IMR-90 (cell line): ENCODE measurements at regions not wholly inside any gene's neighbourhood (a gene's known extent, or its start where the extent isn't known, plus 50 kb on each side); places are given as distances from the start of the nearest gene placed in this dataset.
A peak's percentile ranks its signal among the peaks of the same experiment; 100 is the strongest.

Experiments
- ATAC-seq: fragments of 200-7000 bp; cut with Tn5 transposase; 2 replicates; pipeline ENCODE4 v1.9.1; 2020; ENCODE audit warnings: low read depth, mild to moderate bottlenecking, moderate library complexity
- BruUV-seq: library from RNA; stranded (reverse); fragments of 400-500 nt; replicated peaks from 2 replicates; lab custom pipeline; 2021; lab: Mats Ljungman, UMichigan
- CTCF ChIA-PET: fragments of 300-600 bp; formaldehyde crosslinking; extraction: SDS; loops from one replicate; lab custom pipeline; 2021; ENCODE audit warnings: antibody characterized with exemption; lab: Yijun Ruan, JAX
- POLR2A ChIA-PET: fragments of 300-600 bp; sonication (Branson Sonifier 250); formaldehyde crosslinking; loops from one replicate; lab custom pipeline; 2022; ENCODE audit warnings: antibody characterized with exemption; ENCODE audit not compliant: unreplicated experiment; lab: Charles Lee
- DNase-seq: peaks from one replicate; pipeline ENCODE4 v3.0.0; 2013
- H2AFZ ChIP-seq: replicated peaks from 2 replicates; pipeline ENCODE3; 2013; ENCODE audit warnings: low read length, mild to moderate bottlenecking; ENCODE audit not compliant: poor library complexity
- H2AK5ac ChIP-seq: 2 replicates; pipeline ENCODE4 v1.6.1; 2013; ENCODE audit warnings: low read depth, low read length, inconsistent platforms
- H2AK9ac ChIP-seq: replicated peaks from 2 replicates; pipeline ENCODE3; 2013; ENCODE audit warnings: mild to moderate bottlenecking, low read depth, low read length, moderate library complexity; ENCODE audit not compliant: poor library complexity
- H2BK120ac ChIP-seq: 2 replicates; pipeline ENCODE4 v1.6.1; 2013; ENCODE audit warnings: low read depth, low read length, inconsistent platforms
- H2BK15ac ChIP-seq: 3 replicates; pipeline ENCODE4 v1.6.1; 2013; ENCODE audit warnings: low read depth, low read length, inconsistent platforms
- H2BK20ac ChIP-seq: 2 replicates; pipeline ENCODE4 v1.6.1; 2013; ENCODE audit warnings: low read depth, mild to moderate bottlenecking, inconsistent platforms, low read length, moderate library complexity
- H2BK5ac ChIP-seq: 2 replicates; pipeline ENCODE4 v1.6.1; 2013; ENCODE audit warnings: mild to moderate bottlenecking, low read depth, low read length, inconsistent platforms; ENCODE audit not compliant: poor library complexity, severe bottlenecking
- H3K14ac ChIP-seq: replicated peaks from 2 replicates; pipeline ENCODE4 v1.6.1; 2013; ENCODE audit warnings: low read depth, low read length, inconsistent platforms
- H3K18ac ChIP-seq: 2 replicates; pipeline ENCODE4 v1.6.1; 2013; ENCODE audit warnings: low read depth, low read length, control low read depth
- H3K23ac ChIP-seq: 2 replicates; pipeline ENCODE4 v1.6.1; 2013; ENCODE audit warnings: low read depth, low read length, inconsistent platforms
- H3K27ac ChIP-seq: 2 replicates; pipeline ENCODE4 v1.5.1; 2013; ENCODE audit warnings: mild to moderate bottlenecking, control low read depth, low read length; ENCODE audit not compliant: insufficient read depth
- H3K27me3 ChIP-seq: 2 replicates; pipeline ENCODE4 v1.6.1; 2013; ENCODE audit warnings: low read length; ENCODE audit not compliant: control insufficient read depth, insufficient read depth
- H3K36me3 ChIP-seq: 2 replicates; pipeline ENCODE4 v1.6.1; 2013; ENCODE audit warnings: low read length, mixed read lengths; ENCODE audit not compliant: control insufficient read depth, insufficient read depth
- H3K4ac ChIP-seq: 2 replicates; pipeline ENCODE4 v1.6.1; 2013; ENCODE audit warnings: low read depth, low read length, inconsistent platforms
- H3K4me1 ChIP-seq: 2 replicates; pipeline ENCODE4 v1.6.1; 2013; ENCODE audit warnings: low read length, mixed read lengths; ENCODE audit not compliant: control insufficient read depth, insufficient read depth
- H3K4me2 ChIP-seq: 2 replicates; pipeline ENCODE4 v1.6.1; 2013; ENCODE audit warnings: low read depth, mild to moderate bottlenecking, control low read depth, low read length, moderate library complexity
- H3K4me3 ChIP-seq: 2 replicates; pipeline ENCODE4 v1.5.1; 2013; ENCODE audit warnings: low read depth, mild to moderate bottlenecking, control low read depth, low read length, moderate library complexity; ENCODE audit not compliant: insufficient read depth
- H3K56ac ChIP-seq: 2 replicates; pipeline ENCODE4 v1.6.1; 2013; ENCODE audit warnings: low read length, inconsistent platforms; ENCODE audit not compliant: insufficient read depth; ENCODE audit errors: extremely low read depth
- H3K79me1 ChIP-seq, 2 experiments: 2 replicates each; pipeline ENCODE4 v1.6.1; 2013; ENCODE audit warnings: low read length in 2 of 2, inconsistent platforms in 1 of 2, low read depth in 1 of 2
- H3K9ac ChIP-seq: 2 replicates; pipeline ENCODE4 v1.6.1; 2013; ENCODE audit warnings: low read depth, low read length, control low read depth
- H3K9me1 ChIP-seq: 2 replicates; pipeline ENCODE4 v1.6.1; 2013; ENCODE audit warnings: low read length, inconsistent platforms; ENCODE audit not compliant: insufficient read depth
- H3K9me3 ChIP-seq: 2 replicates; pipeline ENCODE4 v1.6.1; 2013; ENCODE audit warnings: low read length; ENCODE audit not compliant: control insufficient read depth, insufficient read depth
- H4K20me1 ChIP-seq: 2 replicates; pipeline ENCODE4 v1.6.1; 2013; ENCODE audit warnings: low read length, inconsistent platforms; ENCODE audit not compliant: insufficient read depth
- H4K5ac ChIP-seq: 2 replicates; pipeline ENCODE4 v1.6.1; 2013; ENCODE audit warnings: mild to moderate bottlenecking, low read depth, low read length, control low read depth
- H4K8ac ChIP-seq, 2 experiments: 2 replicates each; pipeline ENCODE4 v1.6.1; 2013; ENCODE audit warnings: low read depth in 2 of 2, low read length in 2 of 2, control low read depth in 1 of 2, inconsistent platforms in 1 of 2
- H4K91ac ChIP-seq: 2 replicates; pipeline ENCODE4 v1.6.1; 2013; ENCODE audit warnings: low read depth, low read length, inconsistent platforms; ENCODE audit not compliant: insufficient read depth
- BHLHE40 ChIP-seq: fragments of 150-350 bp; IDR thresholded peaks from 2 replicates; pipeline ENCODE4 v1.6.1; 2016; ENCODE audit warnings: mild to moderate bottlenecking, low read depth, low read length
- CEBPB ChIP-seq: IDR thresholded peaks from 2 replicates; pipeline ENCODE4 v1.6.1; 2012; ENCODE audit warnings: low read depth, low read length, improper control_type of control experiment
- CHD1 ChIP-seq: IDR thresholded peaks from 2 replicates; pipeline ENCODE4 v1.6.1; 2012; ENCODE audit warnings: low read depth, low read length, improper control_type of control experiment
- CTCF ChIP-seq: conservative IDR thresholded peaks from 2 replicates; pipeline ENCODE4 v1.5.1; 2012; ENCODE audit warnings: mild to moderate bottlenecking, low read depth, low read length, improper control_type of control experiment
- ELK1 ChIP-seq: fragments of 150-350 bp; IDR thresholded peaks from 2 replicates; pipeline ENCODE4 v1.6.1; 2016; ENCODE audit warnings: low read depth, mild to moderate bottlenecking, low read length, moderate library complexity, borderline replicate concordance
- FOS ChIP-seq: fragments of 150-350 bp; IDR thresholded peaks from 2 replicates; pipeline ENCODE4 v1.6.1; 2016; ENCODE audit warnings: low read depth, low read length
- MAFK ChIP-seq: IDR thresholded peaks from 2 replicates; pipeline ENCODE4 v1.6.1; 2012; ENCODE audit warnings: low read depth, low read length, improper control_type of control experiment
- MAZ ChIP-seq: IDR thresholded peaks from 2 replicates; pipeline ENCODE4 v1.6.1; 2012; ENCODE audit warnings: low read depth, mild to moderate bottlenecking, low read length, improper control_type of control experiment, moderate library complexity, borderline replicate concordance
- MXI1 ChIP-seq: IDR thresholded peaks from 2 replicates; pipeline ENCODE4 v1.6.1; 2012; ENCODE audit warnings: low read depth, mild to moderate bottlenecking, low read length, moderate library complexity, borderline replicate concordance
- NFE2L2 ChIP-seq: fragments of 150-350 bp; IDR thresholded peaks from 2 replicates; pipeline ENCODE4 v1.6.1; 2016; ENCODE audit warnings: low read depth, mild to moderate bottlenecking, low read length
- POLR2A ChIP-seq: IDR thresholded peaks from 2 replicates; pipeline ENCODE4 v1.6.1; 2012; ENCODE audit warnings: mild to moderate bottlenecking, low read depth, low read length
- RAD21 ChIP-seq: IDR thresholded peaks from 2 replicates; pipeline ENCODE4 v1.6.1; 2012; ENCODE audit warnings: low read length, improper control_type of control experiment
- RCOR1 ChIP-seq: IDR thresholded peaks from 2 replicates; pipeline ENCODE4 v1.6.1; 2012; ENCODE audit warnings: mild to moderate bottlenecking, low read length, improper control_type of control experiment; ENCODE audit not compliant: insufficient replicate concordance
- RFX5 ChIP-seq: IDR thresholded peaks from 2 replicates; pipeline ENCODE4 v1.8.0; 2012; ENCODE audit warnings: low read depth, mild to moderate bottlenecking, low read length, moderate library complexity
- USF2 ChIP-seq: fragments of 150-350 bp; IDR thresholded peaks from 2 replicates; pipeline ENCODE4 v1.6.1; 2017; ENCODE audit warnings: mild to moderate bottlenecking, antibody characterized with exemption, low read length, low read depth
- WGBS, 2 experiments: methylation state at CpG; one replicate each; pipeline versions ENCODE4 v1.1.5 to v1.1.7; 2013; ENCODE audit warnings: missing lambda C conversion rate in 2 of 2; ENCODE audit not compliant: insufficient read length in 1 of 2; ENCODE audit errors: extremely low coverage in 2 of 2; 5-methylcytosine and 5-hydroxymethylcytosine counted together
- dilution Hi-C: fragments of 300-500 bp; cut with HindIII; formaldehyde crosslinking; loops from one replicate; pipeline ENCODE4 v1.14.3; 2018; ENCODE audit warnings: low sequenced_read_pairs; ENCODE audit not compliant: unreplicated experiment
- in situ Hi-C: fragments of 300-500 bp; cut with MboI; formaldehyde crosslinking; loops from 3 replicates; pipeline ENCODE4 v1.14.3; 2019; ENCODE audit warnings: low sequenced_read_pairs, inconsistent platforms, mixed read lengths
- intact Hi-C: fragments of 100-400 bp; cut with micrococcal nuclease; formaldehyde crosslinking; loops from 2 replicates; pipeline ENCODE4 v1.10.0; 2022

GRCh38 chr2:217706513-217706912 is 296.3 kb downstream of the TNS1 start:
- no CpG with 5 or more reads among the region's 2 CpGs for WGBS, 2 experiments
- peak overlapping the region; percentile 53 for H3K18ac ChIP-seq

More at GRCh38 chr2:217706513-217706912, 296.3 kb downstream of the TNS1 start:
- dilution Hi-C loops = no loop called here
- no peak overlapping the region for H3K23ac ChIP-seq
- H4K20me1 ChIP-seq = no peaks in the 10 kb centered on the region
- no peaks in the 10 kb centered on the region for H3K9me3 ChIP-seq
- 0 out of 2 replicates have a peak overlapping the region, but pooled peaks have one; percentile 41 for H3K14ac ChIP-seq
- H3K4me1 ChIP-seq = peaks cover 27% of the 10 kb centered on the region
- H3K79me1 ChIP-seq = no peaks in the 10 kb centered on the region
- no peak overlapping the region for H3K4me3 ChIP-seq
- H2BK15ac ChIP-seq = peak overlapping the region; percentile 59; the same call in 1 of the 3 replicates
- H3K9me1 ChIP-seq = peaks cover 16% of the 10 kb centered on the region
- no peaks in the 10 kb centered on the region for H3K27me3 ChIP-seq
- CTCF ChIA-PET = interaction anchor here (1.1 kb wide), 1 partner anchor 53 kb away, joined by 3 read pairs; no protein-coding TSS in a partner anchor
- no peak overlapping the region for H3K56ac ChIP-seq
- ATAC-seq (no peak), DNase-seq (no peak)
- no TSS peak for BruUV-seq
- intact Hi-C loops = no loop called here
- no peak overlapping the region for H3K27ac ChIP-seq
- H3K4me2 ChIP-seq = no peak overlapping the region
- 0 out of 2 replicates have a peak overlapping the region, but pooled peaks have one; percentile 43 for H2BK120ac ChIP-seq
- POLR2A ChIA-PET = no interaction called here
- peak overlapping the region; percentile 72 for H2AK5ac ChIP-seq
- TF ChIP-seq RAD21 = no peak
- TF ChIP-seq CTCF = no peak
- TF ChIP-seq MAFK = no peak
- TF ChIP-seq MAZ = no peak
- no peak for TF ChIP-seq FOS
- TF ChIP-seq NFE2L2 = no peak
- no peak for TF ChIP-seq RFX5
- TF ChIP-seq POLR2A = no peak
- no peak for TF ChIP-seq USF2
- TF ChIP-seq CEBPB = no peak
- TF ChIP-seq CHD1 = no peak
- TF ChIP-seq ELK1 = no peak
- no peak for TF ChIP-seq BHLHE40
- TF ChIP-seq RCOR1 = no peak
- TF ChIP-seq MXI1 = no peak
- H3K9ac ChIP-seq = no peak overlapping the region
- peak overlapping the region; percentile 10 for H2AFZ ChIP-seq
- in situ Hi-C loops = loop anchor here (25.0 kb wide), 1 partner anchor 544 kb away; no protein-coding TSS in a partner anchor
- H2BK20ac ChIP-seq = peak overlapping the region; percentile 38; the same call in 1 of the 2 replicates
- peak overlapping the region; percentile 60 for H4K91ac ChIP-seq
- peak overlapping the region; percentile 74 for H3K4ac ChIP-seq
- no peaks in the 10 kb centered on the region for H3K36me3 ChIP-seq
- no peak overlapping the region for H2BK5ac ChIP-seq
- H4K5ac ChIP-seq = peak overlapping the region; percentile 46
- H2AK9ac ChIP-seq = peak overlapping the region; percentile 25
- H4K8ac ChIP-seq = peak overlapping the region in 1 of 2 experiments; percentile 54; a peak in 2 of 4 replicates
